ENCODE measurements at regions not wholly inside any gene's neighbourhood (a gene's known extent, or its start where the extent isn't known, plus 50 kb on each side); places are given as distances from the start of the nearest gene placed in this dataset.

DNA sequence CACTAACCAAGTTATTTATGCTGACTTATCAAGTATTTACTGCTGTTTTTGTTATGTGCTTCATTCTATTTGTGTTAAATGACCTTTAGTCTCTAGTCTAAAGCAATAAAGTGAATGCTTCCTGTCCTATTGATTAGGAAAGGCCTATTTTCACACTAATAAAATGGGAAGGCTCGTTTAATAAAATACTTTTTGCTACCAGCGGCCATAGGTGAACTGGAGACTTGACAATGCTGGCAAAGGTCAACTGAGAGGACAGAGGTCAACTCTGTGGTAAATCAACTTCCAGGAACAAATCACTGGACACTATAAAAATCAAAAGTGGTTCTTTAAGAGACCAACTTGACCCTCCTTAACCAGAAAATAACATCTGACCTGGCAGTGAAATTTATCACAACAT is 634.3 kb downstream of the ISL1 start:
- no peak for TF ChIP-seq EZH2 (IDR thresholded peaks at IDR 0.05; ENCODE audit: low read depth)
- TF ChIP-seq, protein P1, sequence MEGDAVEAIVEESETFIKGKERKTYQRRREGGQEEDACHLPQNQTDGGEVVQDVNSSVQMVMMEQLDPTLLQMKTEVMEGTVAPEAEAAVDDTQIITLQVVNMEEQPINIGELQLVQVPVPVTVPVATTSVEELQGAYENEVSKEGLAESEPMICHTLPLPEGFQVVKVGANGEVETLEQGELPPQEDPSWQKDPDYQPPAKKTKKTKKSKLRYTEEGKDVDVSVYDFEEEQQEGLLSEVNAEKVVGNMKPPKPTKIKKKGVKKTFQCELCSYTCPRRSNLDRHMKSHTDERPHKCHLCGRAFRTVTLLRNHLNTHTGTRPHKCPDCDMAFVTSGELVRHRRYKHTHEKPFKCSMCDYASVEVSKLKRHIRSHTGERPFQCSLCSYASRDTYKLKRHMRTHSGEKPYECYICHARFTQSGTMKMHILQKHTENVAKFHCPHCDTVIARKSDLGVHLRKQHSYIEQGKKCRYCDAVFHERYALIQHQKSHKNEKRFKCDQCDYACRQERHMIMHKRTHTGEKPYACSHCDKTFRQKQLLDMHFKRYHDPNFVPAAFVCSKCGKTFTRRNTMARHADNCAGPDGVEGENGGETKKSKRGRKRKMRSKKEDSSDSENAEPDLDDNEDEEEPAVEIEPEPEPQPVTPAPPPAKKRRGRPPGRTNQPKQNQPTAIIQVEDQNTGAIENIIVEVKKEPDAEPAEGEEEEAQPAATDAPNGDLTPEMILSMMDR (conservative IDR thresholded peaks at IDR 0.05) = no peak

All from PC-9 (cell line).